Stimulated activated CD4-positive, alpha-beta T cell treated with anti-CD3 and anti-CD28 coated beads, Interleukin-1b, Interleukin-23, amount 100 ng/mL, for 1 hour (primary cell): ENCODE measurements at regions not wholly inside any gene's neighbourhood (a gene's known extent, or its start where the extent isn't known, plus 50 kb on each side); places are given as distances from the start of the nearest gene placed in this dataset.

Experiments used
- DNase-seq, 2 donors: peaks; one replicate each; pipeline ENCODE4 v3.0.0-alpha.2; 2020; ENCODE audit warnings: low read depth in 2 of 2

GRCh38 chr18:2304378-2305175 is 266.7 kb downstream of the METTL4 start:
- DNase-seq = no peak

- DNase-seq = no peak
Measured at GRCh38 chr18:2306606-2307005, 264.7 kb downstream of the METTL4 start.

GRCh38 chr18:2310886-2311285 is 260.4 kb downstream of the METTL4 start:
- no peak for DNase-seq

GRCh38 chr18:2312440-2312839 is 258.9 kb downstream of the METTL4 start:
- no peak for DNase-seq

GRCh38 chr18:2313332-2313731 is 258.0 kb downstream of the METTL4 start:
- no peak for DNase-seq

- no peak for DNase-seq
Measured at GRCh38 chr18:2316082-2316750, 255.1 kb downstream of the METTL4 start.

GRCh38 chr18:2316751-2317696 is 254.3 kb downstream of the METTL4 start:
- no peak for DNase-seq

GRCh38 chr18:2324459-2324858 is 246.8 kb downstream of the METTL4 start:
- no peak for DNase-seq

GRCh38 chr18:2325308-2325849 is 245.9 kb downstream of the METTL4 start:
- no peak for DNase-seq

GRCh38 chr18:2325933-2326332 is 245.4 kb downstream of the METTL4 start:
- DNase-seq = no peak

- DNase-seq = no peak
Measured at GRCh38 chr18:2326999-2327398, 244.3 kb downstream of the METTL4 start.

GRCh38 chr18:2330764-2331163 is 240.5 kb downstream of the METTL4 start:
- DNase-seq = no peak

GRCh38 chr18:2331491-2331890 is 239.8 kb downstream of the METTL4 start:
- DNase-seq = no peak

- DNase-seq = no peak
Measured at GRCh38 chr18:2336690-2337392, 234.5 kb downstream of the METTL4 start.

- DNase-seq = peak; percentile 9 to 21
Measured at GRCh38 chr18:2337552-2338141, 233.7 kb downstream of the METTL4 start.

- no peak for DNase-seq
Measured at GRCh38 chr18:2338601-2339000, 232.7 kb downstream of the METTL4 start.

GRCh38 chr18:2340335-2340734 is 231.0 kb downstream of the METTL4 start:
- DNase-seq = no peak

- no peak for DNase-seq
Measured at GRCh38 chr18:2348003-2348402, 223.3 kb downstream of the METTL4 start.

- no peak for DNase-seq
Measured at GRCh38 chr18:2351126-2351850, 220.0 kb downstream of the METTL4 start.

GRCh38 chr18:2354292-2354691 is 217.0 kb downstream of the METTL4 start:
- no peak for DNase-seq
